OCI-LY7 (cell line): ENCODE measurements at regions not wholly inside any gene's neighbourhood (a gene's known extent, or its start where the extent isn't known, plus 50 kb on each side); places are given as distances from the start of the nearest gene placed in this dataset.

ENCODE experiments used
- BruUV-seq: library from RNA; stranded (reverse); fragments of 400-500 nt; replicated peaks from 2 replicates; lab custom pipeline; 2021; lab: Mats Ljungman, UMichigan
- CTCF ChIA-PET: fragments of 300-600 bp; sonication (Branson Sonifier 250); formaldehyde crosslinking; loops from one replicate; lab custom pipeline; 2022; ENCODE audit warnings: antibody characterized with exemption; ENCODE audit not compliant: unreplicated experiment; lab: Charles Lee
- POLR2A ChIA-PET: fragments of 300-600 bp; sonication (Branson Sonifier 250); formaldehyde crosslinking; loops from one replicate; lab custom pipeline; 2022; ENCODE audit warnings: antibody characterized with exemption; lab: Charles Lee
- DNase-seq: peaks from one replicate; pipeline ENCODE4 v3.0.0-alpha.2; 2015; ENCODE audit warnings: low spot score
- H2AFZ ChIP-seq: fragments of 200-600 bp; sonication (generic), shearing (Covaris generic); 2 replicates; pipeline ENCODE4 v1.6.1; 2014; ENCODE audit warnings: mild to moderate bottlenecking, antibody characterized with exemption, low read length, moderate library complexity
- H3K27ac ChIP-seq: fragments of 200-600 bp; sonication (generic); 2 replicates; pipeline ENCODE4 v1.5.1; 2014; ENCODE audit warnings: mixed run types, low read depth, mild to moderate bottlenecking, moderate library complexity, low read length, inconsistent platforms; ENCODE audit not compliant: poor library complexity, severe bottlenecking
- H3K36me3 ChIP-seq: fragments of 200-600 bp; sonication (generic); 2 replicates; pipeline ENCODE4 v1.6.1; 2014; ENCODE audit warnings: mild to moderate bottlenecking, antibody characterized with exemption, low read length, moderate library complexity, mixed read lengths; ENCODE audit not compliant: insufficient read depth
- H3K4me1 ChIP-seq: fragments of 200-600 bp; sonication (generic); 2 replicates; pipeline ENCODE4 v1.5.1; 2014; ENCODE audit warnings: mild to moderate bottlenecking, low read length; ENCODE audit not compliant: insufficient read depth, poor library complexity, severe bottlenecking
- H3K4me2 ChIP-seq: fragments of 200-600 bp; sonication (generic); 2 replicates; pipeline ENCODE4 v1.6.1; 2014; ENCODE audit warnings: mild to moderate bottlenecking, low read length
- H3K4me3 ChIP-seq: fragments of 200-600 bp; sonication (generic); 2 replicates; pipeline ENCODE4 v1.5.1; 2014; ENCODE audit warnings: mild to moderate bottlenecking, low read depth, low read length; ENCODE audit not compliant: poor library complexity, severe bottlenecking
- H3K79me2 ChIP-seq: fragments of 200-600 bp; sonication (generic); 2 replicates; pipeline ENCODE4 v1.6.1; 2016; ENCODE audit warnings: low read depth, mild to moderate bottlenecking, low read length, moderate library complexity, mixed read lengths; ENCODE audit not compliant: insufficient read depth
- H3K9me2 ChIP-seq: fragments of 200-600 bp; sonication (generic); 2 replicates; pipeline ENCODE4 v1.6.1; 2016; ENCODE audit warnings: mild to moderate bottlenecking, low read length, mixed read lengths; ENCODE audit not compliant: insufficient read depth
- H3K9me3 ChIP-seq: fragments of 200-600 bp; sonication (generic); 2 replicates; pipeline ENCODE4 v1.6.1; 2014; ENCODE audit warnings: mild to moderate bottlenecking, mixed run types, low read length, mixed read lengths
- H4K20me1 ChIP-seq: fragments of 200-600 bp; sonication (generic); 2 replicates; pipeline ENCODE4 v1.6.1; 2014; ENCODE audit warnings: mild to moderate bottlenecking, antibody characterized with exemption, low read length, moderate library complexity, mixed read lengths; ENCODE audit not compliant: insufficient read depth
- CTCF ChIP-seq: fragments of 200-600 bp; sonication (generic); conservative IDR thresholded peaks from 2 replicates; pipeline ENCODE4 v1.5.1; 2014; ENCODE audit warnings: mild to moderate bottlenecking, antibody characterized with exemption, low read length, moderate library complexity, mixed read lengths
- EZH2phosphoT487 ChIP-seq: fragments of 200-600 bp; sonication (generic); IDR thresholded peaks from 2 replicates; pipeline ENCODE4 v1.6.1; 2018; ENCODE audit warnings: low read depth, borderline replicate concordance, mild to moderate bottlenecking, mixed run types, antibody characterized with exemption, low read length, moderate library complexity, mixed read lengths
- intact Hi-C: fragments of 100-400 bp; cut with micrococcal nuclease; formaldehyde crosslinking; loops from one replicate; pipeline ENCODE4 v1.10.0; 2022; ENCODE audit not compliant: unreplicated experiment

- H4K20me1 ChIP-seq = no peaks in the 10 kb centered on the region
- no peaks in the 10 kb centered on the region for H3K4me1 ChIP-seq
- H3K27ac ChIP-seq = no peak overlapping the region
- intact Hi-C loops = no loop called here
- no peak overlapping the region for H3K4me3 ChIP-seq
- BruUV-seq = no TSS peak
- POLR2A ChIA-PET = interaction anchor here (0.7 kb wide), 1 partner anchor 259 kb away, joined by 3 read pairs; no protein-coding TSS in a partner anchor
- no peak overlapping the region for H3K4me2 ChIP-seq
- H3K9me2 ChIP-seq = no peaks in the 10 kb centered on the region
- no peaks in the 10 kb centered on the region for H3K79me2 ChIP-seq
- no peaks in the 10 kb centered on the region for H3K36me3 ChIP-seq
- no peak for DNase-seq
- TF ChIP-seq EZH2phosphoT487 (no peak), CTCF (no peak)
- CTCF ChIA-PET = no interaction called here
- no peaks in the 10 kb centered on the region for H3K9me3 ChIP-seq
- no peak overlapping the region for H2AFZ ChIP-seq
These were observed 438.1 kb downstream of the GJA1 start for GRCh38 chr6:121873595-121873994.

GRCh38 chr6:121876721-121877120 is 441.3 kb downstream of the GJA1 start:
- intact Hi-C loops = no loop called here
- H4K20me1 ChIP-seq = no peaks in the 10 kb centered on the region
- CTCF ChIA-PET = no interaction called here
- no peaks in the 10 kb centered on the region for H3K36me3 ChIP-seq
- no peaks in the 10 kb centered on the region for H3K9me2 ChIP-seq
- H3K27ac ChIP-seq = no peak overlapping the region
- no peak overlapping the region for H3K4me2 ChIP-seq
- H2AFZ ChIP-seq = no peak overlapping the region
- TF ChIP-seq CTCF = no peak
- TF ChIP-seq EZH2phosphoT487 = no peak
- BruUV-seq = no TSS peak
- H3K79me2 ChIP-seq = no peaks in the 10 kb centered on the region
- H3K9me3 ChIP-seq = no peaks in the 10 kb centered on the region
- no peak overlapping the region for H3K4me3 ChIP-seq
- DNase-seq = no peak
- no peaks in the 10 kb centered on the region for H3K4me1 ChIP-seq
- POLR2A ChIA-PET = no interaction called here

- H3K4me2 ChIP-seq = no peak overlapping the region
- POLR2A ChIA-PET = interaction anchor here (0.5 to 1.2 kb wide), 3 partner anchors 10 to 80 kb away, joined by 3 to 4 read pairs (median 4); no protein-coding TSS in a partner anchor
- CTCF ChIA-PET = no interaction called here
These were observed 443.7 kb downstream of the GJA1 start for GRCh38 chr6:121879149-121879548.

More at GRCh38 chr6:121879149-121879548, 443.7 kb downstream of the GJA1 start:
- BruUV-seq = no TSS peak
- H3K4me3 ChIP-seq = no peak overlapping the region
- no peaks in the 10 kb centered on the region for H3K4me1 ChIP-seq
- no peaks in the 10 kb centered on the region for H3K9me2 ChIP-seq
- no peaks in the 10 kb centered on the region for H4K20me1 ChIP-seq
- no peak overlapping the region for H2AFZ ChIP-seq
- no peaks in the 10 kb centered on the region for H3K79me2 ChIP-seq
- TF ChIP-seq CTCF = no peak
- no peak for TF ChIP-seq EZH2phosphoT487
- H3K36me3 ChIP-seq = no peaks in the 10 kb centered on the region
- intact Hi-C loops = no loop called here
- no peak overlapping the region for H3K27ac ChIP-seq
- DNase-seq = no peak
- H3K9me3 ChIP-seq = no peaks in the 10 kb centered on the region
